ENCODE measurements at regions not wholly inside any gene's neighbourhood (a gene's known extent, or its start where the extent isn't known, plus 50 kb on each side); places are given as distances from the start of the nearest gene placed in this dataset.

DNA sequence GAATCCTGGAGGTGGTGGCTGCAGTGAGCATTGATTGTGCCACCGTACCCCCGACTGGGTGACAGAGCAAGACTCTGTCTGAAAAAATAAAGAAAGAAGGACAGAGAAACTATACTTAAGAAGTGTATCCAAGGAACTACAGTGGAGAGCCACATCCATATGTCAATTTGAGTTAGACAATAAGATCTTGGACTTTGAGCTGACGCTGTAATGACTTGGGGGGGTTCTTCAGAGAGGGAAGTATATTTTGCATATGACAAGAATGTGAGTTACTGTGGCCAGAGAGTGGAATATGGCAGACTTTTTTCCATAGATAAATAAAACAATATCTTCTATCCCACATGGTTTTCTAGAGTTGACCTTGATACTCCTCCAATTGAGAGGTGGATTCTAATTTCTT lies 52.6 kb upstream of the TEX264 start:
- Histone ChIP-seq H3K27ac (ENCODE audit: low read depth, low read length) (no peak overlapping the region), H3K27me3 (ENCODE audit: insufficient read depth, low read length) (no peaks in the 10 kb centered on the region), H3K4me2 (ENCODE audit: low read length) (no peak overlapping the region), H2AFZ (ENCODE audit: low read depth, low read length) (no peak overlapping the region), H3K4me1 (ENCODE audit: insufficient read depth, low read length) (no peaks in the 10 kb centered on the region), H3K36me3 (ENCODE audit: insufficient read depth, low read length) (no peaks in the 10 kb centered on the region), H4K20me1 (ENCODE audit: insufficient read depth, low read length) (peaks cover 67% of the 10 kb centered on the region), H3K9me3 (ENCODE audit: insufficient read depth, low read depth, low read length) (no peaks in the 10 kb centered on the region), H3K79me2 (ENCODE audit: insufficient read depth, low read length) (peaks cover 81% of the 10 kb centered on the region), H3K9ac (ENCODE audit: low read length) (no peak overlapping the region), H3K4me3 (ENCODE audit: insufficient read depth, low read depth, low read length) (no peak overlapping the region)
- H3K27ac Mint-ChIP-seq (ENCODE audit: unreplicated experiment), result no peak overlapping the region
- H3K9me3 Mint-ChIP-seq (ENCODE audit: unreplicated experiment), result no peaks in the 10 kb centered on the region
- H3K36me3 Mint-ChIP-seq (ENCODE audit: low read depth, unreplicated experiment), result peaks cover 2% of the 10 kb centered on the region
- H3K4me1 Mint-ChIP-seq (ENCODE audit: low read depth, unreplicated experiment), result peaks cover 16% of the 10 kb centered on the region
- FAIRE-seq (no peak), DNase-seq (ENCODE audit: low read depth) (no peak)
- TF ChIP-seq, protein P1, sequence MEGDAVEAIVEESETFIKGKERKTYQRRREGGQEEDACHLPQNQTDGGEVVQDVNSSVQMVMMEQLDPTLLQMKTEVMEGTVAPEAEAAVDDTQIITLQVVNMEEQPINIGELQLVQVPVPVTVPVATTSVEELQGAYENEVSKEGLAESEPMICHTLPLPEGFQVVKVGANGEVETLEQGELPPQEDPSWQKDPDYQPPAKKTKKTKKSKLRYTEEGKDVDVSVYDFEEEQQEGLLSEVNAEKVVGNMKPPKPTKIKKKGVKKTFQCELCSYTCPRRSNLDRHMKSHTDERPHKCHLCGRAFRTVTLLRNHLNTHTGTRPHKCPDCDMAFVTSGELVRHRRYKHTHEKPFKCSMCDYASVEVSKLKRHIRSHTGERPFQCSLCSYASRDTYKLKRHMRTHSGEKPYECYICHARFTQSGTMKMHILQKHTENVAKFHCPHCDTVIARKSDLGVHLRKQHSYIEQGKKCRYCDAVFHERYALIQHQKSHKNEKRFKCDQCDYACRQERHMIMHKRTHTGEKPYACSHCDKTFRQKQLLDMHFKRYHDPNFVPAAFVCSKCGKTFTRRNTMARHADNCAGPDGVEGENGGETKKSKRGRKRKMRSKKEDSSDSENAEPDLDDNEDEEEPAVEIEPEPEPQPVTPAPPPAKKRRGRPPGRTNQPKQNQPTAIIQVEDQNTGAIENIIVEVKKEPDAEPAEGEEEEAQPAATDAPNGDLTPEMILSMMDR (IDR thresholded peaks at IDR 0.05; ENCODE audit: insufficient read depth, low read depth, low read length), result no peak
- TF ChIP-seq EZH2 (IDR thresholded peaks at IDR 0.05; ENCODE audit: insufficient read depth, low read length), result no peak
- H3K4me3 Mint-ChIP-seq (ENCODE audit: unreplicated experiment), result no peak overlapping the region
- H3K27me3 Mint-ChIP-seq (ENCODE audit: low read depth, unreplicated experiment), result no peaks in the 10 kb centered on the region

DNA sequence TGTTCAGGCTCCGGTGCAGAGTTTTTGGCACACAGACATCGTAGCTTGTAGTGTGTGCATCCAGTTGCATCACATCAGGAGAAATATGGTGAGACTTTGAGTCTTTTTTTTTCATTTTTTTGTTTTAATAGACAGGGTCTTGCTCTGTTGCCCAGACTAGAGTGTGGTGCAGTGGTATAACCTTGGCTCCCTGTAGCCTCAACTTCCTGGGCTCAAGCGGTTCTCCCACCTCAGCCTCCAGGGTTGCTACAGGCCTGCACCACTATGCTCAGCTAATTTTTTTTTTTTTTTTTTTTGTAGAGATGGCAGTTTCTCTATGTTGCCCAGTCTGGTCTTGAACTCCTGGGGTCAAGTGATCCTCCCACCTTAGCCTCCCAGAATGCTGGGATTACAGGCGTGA lies 51.1 kb upstream of the TEX264 start:
- H3K9me3 Mint-ChIP-seq (ENCODE audit: unreplicated experiment), result no peaks in the 10 kb centered on the region
- Histone ChIP-seq H3K27me3 (ENCODE audit: insufficient read depth, low read length) (no peaks in the 10 kb centered on the region), H3K4me1 (ENCODE audit: insufficient read depth, low read length) (no peaks in the 10 kb centered on the region), H4K20me1 (ENCODE audit: insufficient read depth, low read length) (peaks cover 65% of the 10 kb centered on the region), H2AFZ (ENCODE audit: low read depth, low read length) (no peak overlapping the region), H3K36me3 (ENCODE audit: insufficient read depth, low read length) (no peaks in the 10 kb centered on the region), H3K4me3 (ENCODE audit: insufficient read depth, low read depth, low read length) (no peak overlapping the region), H3K79me2 (ENCODE audit: insufficient read depth, low read length) (peaks cover 82% of the 10 kb centered on the region), H3K27ac (ENCODE audit: low read depth, low read length) (no peak overlapping the region), H3K9me3 (ENCODE audit: insufficient read depth, low read depth, low read length) (no peaks in the 10 kb centered on the region), H3K9ac (ENCODE audit: low read length) (no peak overlapping the region), H3K4me2 (ENCODE audit: low read length) (no peak overlapping the region)
- FAIRE-seq, result no peak
- H3K36me3 Mint-ChIP-seq (ENCODE audit: low read depth, unreplicated experiment), result peaks cover 2% of the 10 kb centered on the region
- no peak overlapping the region for H3K27ac Mint-ChIP-seq (ENCODE audit: unreplicated experiment)
- no peak for DNase-seq (ENCODE audit: low read depth)
- TF ChIP-seq, protein P1 (IDR thresholded peaks at IDR 0.05; ENCODE audit: insufficient read depth, low read depth, low read length), result no peak
- no peak for TF ChIP-seq EZH2 (IDR thresholded peaks at IDR 0.05; ENCODE audit: insufficient read depth, low read length)
- no peaks in the 10 kb centered on the region for H3K27me3 Mint-ChIP-seq (ENCODE audit: low read depth, unreplicated experiment)
- no peak overlapping the region for H3K4me3 Mint-ChIP-seq (ENCODE audit: unreplicated experiment)
- H3K4me1 Mint-ChIP-seq (ENCODE audit: low read depth, unreplicated experiment), result peaks cover 16% of the 10 kb centered on the region

DNA sequence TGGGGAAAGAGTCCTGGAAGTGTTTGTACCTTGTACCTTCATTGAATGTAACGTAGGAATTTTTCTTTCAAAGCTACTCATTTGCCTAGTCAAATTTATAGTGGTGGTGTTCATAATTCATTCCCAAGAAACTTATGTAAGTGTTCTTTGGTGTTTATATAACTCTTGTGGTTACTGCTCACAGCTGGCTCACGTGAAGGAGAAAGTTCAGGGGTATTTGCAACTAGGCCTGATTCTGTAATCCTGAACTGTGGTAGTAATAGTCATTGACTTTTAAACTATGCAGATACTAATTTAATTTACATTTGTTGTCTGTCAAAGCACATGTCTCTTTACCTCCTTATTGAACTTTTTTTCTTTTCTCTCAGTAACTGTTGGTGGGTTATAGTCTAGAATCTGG lies 50.5 kb upstream of the TEX264 start:
- TF ChIP-seq EZH2 (IDR thresholded peaks at IDR 0.05; ENCODE audit: insufficient read depth, low read length), result no peak
- TF ChIP-seq, protein P1 (IDR thresholded peaks at IDR 0.05; ENCODE audit: insufficient read depth, low read depth, low read length), result no peak
- no peaks in the 10 kb centered on the region for H3K36me3 ChIP-seq (ENCODE audit: insufficient read depth, low read length)
- Mint-ChIP-seq H3K27ac (ENCODE audit: unreplicated experiment) (no peak overlapping the region), H3K36me3 (ENCODE audit: low read depth, unreplicated experiment) (peaks cover 2% of the 10 kb centered on the region), H3K4me1 (ENCODE audit: low read depth, unreplicated experiment) (peaks cover 16% of the 10 kb centered on the region), H3K4me3 (ENCODE audit: unreplicated experiment) (no peak overlapping the region), H3K27me3 (ENCODE audit: low read depth, unreplicated experiment) (no peaks in the 10 kb centered on the region), H3K9me3 (ENCODE audit: unreplicated experiment) (no peaks in the 10 kb centered on the region)
- no peak overlapping the region for H3K27ac ChIP-seq (ENCODE audit: low read depth, low read length)
- H3K79me2 ChIP-seq (ENCODE audit: insufficient read depth, low read length), result peaks cover 77% of the 10 kb centered on the region
- no peak overlapping the region for H3K9ac ChIP-seq (ENCODE audit: low read length)
- H3K4me2 ChIP-seq (ENCODE audit: low read length), result no peak overlapping the region
- H3K27me3 ChIP-seq (ENCODE audit: insufficient read depth, low read length), result no peaks in the 10 kb centered on the region
- H3K4me1 ChIP-seq (ENCODE audit: insufficient read depth, low read length), result no peaks in the 10 kb centered on the region
- peaks cover 66% of the 10 kb centered on the region for H4K20me1 ChIP-seq (ENCODE audit: insufficient read depth, low read length)
- no peaks in the 10 kb centered on the region for H3K9me3 ChIP-seq (ENCODE audit: insufficient read depth, low read depth, low read length)
- no peak overlapping the region for H3K4me3 ChIP-seq (ENCODE audit: insufficient read depth, low read depth, low read length)
- H2AFZ ChIP-seq (ENCODE audit: low read depth, low read length), result no peak overlapping the region
- FAIRE-seq (no peak), DNase-seq (ENCODE audit: low read depth) (peak; percentile 56)

Data from astrocyte (in vitro differentiated cells and primary cell).